ENCODE measurements at regions not wholly inside any gene's neighbourhood (a gene's known extent, or its start where the extent isn't known, plus 50 kb on each side); places are given as distances from the start of the nearest gene placed in this dataset.

DNA sequence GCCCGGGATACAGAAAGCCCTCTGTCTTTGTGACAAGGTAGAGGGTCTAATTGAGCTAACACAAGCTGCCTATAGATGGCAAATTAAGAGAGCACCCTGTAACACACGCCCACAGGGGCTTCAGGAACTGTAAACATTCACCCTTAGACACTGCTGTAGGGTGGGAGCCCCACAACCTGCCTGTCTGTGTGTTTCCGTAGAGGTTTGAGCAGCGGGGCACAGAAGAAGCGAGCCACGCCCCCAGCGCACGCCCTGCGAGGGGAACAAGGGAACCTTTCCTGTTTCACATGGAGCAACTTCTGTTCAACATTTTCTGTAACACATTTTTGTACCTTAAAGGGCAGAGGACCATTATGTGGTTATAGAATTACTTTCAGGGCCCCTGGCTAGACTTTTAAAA is 231.7 kb upstream of the EXOC2 start:
- DNase-seq (no peak), ATAC-seq (replicated peaks in 1 of 2) (no peak)
- Mint-ChIP-seq H3K36me3 (ENCODE audit: insufficient read depth in 2 of 2) (peaks cover 3 to 10% of the 10 kb centered on the region in 2 donors), H3K27ac (no peak overlapping the region), H3K27me3 (ENCODE audit: low read depth) (peaks cover 28% of the 10 kb centered on the region), H3K4me1 (ENCODE audit: low read depth) (no peaks in the 10 kb centered on the region), H3K4me3 (no peak overlapping the region), H3K9me3 (peaks cover 12 to 15% of the 10 kb centered on the region in 2 donors)

- H3K27me3 Mint-ChIP-seq (ENCODE audit: low read depth): peaks cover 35% of the 10 kb centered on the region
- H3K27ac Mint-ChIP-seq: no peak overlapping the region
- peaks cover 8 to 13% of the 10 kb centered on the region in 2 donors for H3K36me3 Mint-ChIP-seq (ENCODE audit: insufficient read depth in 2 of 2)
- no peak overlapping the region for H3K4me3 Mint-ChIP-seq
- no peaks in the 10 kb centered on the region for H3K4me1 Mint-ChIP-seq (ENCODE audit: low read depth)
- ATAC-seq (replicated peaks in 1 of 2) (no peak), DNase-seq (no peak)
- peaks cover 16 to 24% of the 10 kb centered on the region in 2 donors for H3K9me3 Mint-ChIP-seq
These were observed 228.5 kb upstream of the EXOC2 start for GRCh38 chr6:921400-921799.

DNA sequence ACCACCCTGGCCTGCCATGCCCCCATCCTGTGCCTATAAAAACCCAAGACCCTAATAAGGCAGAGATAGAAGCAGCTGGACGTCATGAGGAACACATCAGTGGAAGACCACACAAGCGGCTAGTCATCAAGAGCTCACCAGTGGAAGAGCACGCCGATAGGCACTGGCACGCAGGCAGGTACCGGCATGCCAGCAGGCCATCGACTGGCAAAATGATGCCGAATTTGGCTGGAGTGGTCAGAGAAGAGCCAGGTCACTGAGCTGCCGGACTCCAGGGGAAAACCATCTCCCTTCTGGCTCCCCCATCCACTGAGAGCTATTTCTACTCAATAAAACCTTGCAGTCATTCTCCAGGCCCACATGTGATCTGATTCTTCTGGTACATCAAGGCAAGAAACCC is 227.6 kb upstream of the EXOC2 start:
- peaks cover 16 to 24% of the 10 kb centered on the region in 2 donors for H3K9me3 Mint-ChIP-seq
- H3K4me1 Mint-ChIP-seq (ENCODE audit: low read depth): no peaks in the 10 kb centered on the region
- ATAC-seq (replicated peaks in 1 of 2): no peak
- H3K27ac Mint-ChIP-seq: no peak overlapping the region
- no peak overlapping the region for H3K4me3 Mint-ChIP-seq
- peaks cover 8 to 13% of the 10 kb centered on the region in 2 donors for H3K36me3 Mint-ChIP-seq (ENCODE audit: insufficient read depth in 2 of 2)
- H3K27me3 Mint-ChIP-seq (ENCODE audit: low read depth): peaks cover 29% of the 10 kb centered on the region
- no peak for DNase-seq

DNA sequence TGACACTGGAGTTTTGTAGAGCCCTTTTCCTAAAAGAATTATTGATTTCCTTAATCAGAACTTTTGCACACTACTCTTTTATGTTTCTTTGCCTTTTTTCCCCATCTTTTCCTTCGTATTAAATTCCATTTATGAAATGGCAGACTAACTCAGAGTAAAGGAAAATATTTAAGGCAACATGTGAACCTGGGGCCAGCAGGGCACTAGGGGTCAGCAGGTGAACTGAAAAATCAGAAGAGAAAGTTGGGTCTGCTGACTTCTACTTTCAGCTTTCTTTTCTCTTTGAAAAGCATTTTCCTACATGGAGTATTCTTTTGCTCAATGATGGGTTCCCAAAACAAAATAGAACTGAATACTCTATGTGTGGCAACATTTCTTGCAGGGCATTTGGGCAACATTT is 226.6 kb upstream of the EXOC2 start:
- Mint-ChIP-seq H3K27me3 (ENCODE audit: low read depth) (peaks cover 26% of the 10 kb centered on the region), H3K4me1 (ENCODE audit: low read depth) (no peaks in the 10 kb centered on the region), H3K36me3 (ENCODE audit: insufficient read depth in 2 of 2) (peaks cover 8 to 13% of the 10 kb centered on the region in 2 donors), H3K27ac (no peak overlapping the region), H3K4me3 (no peak overlapping the region), H3K9me3 (peaks cover 16 to 24% of the 10 kb centered on the region in 2 donors)
- ATAC-seq (replicated peaks in 1 of 2) (no peak), DNase-seq (no peak)

DNA sequence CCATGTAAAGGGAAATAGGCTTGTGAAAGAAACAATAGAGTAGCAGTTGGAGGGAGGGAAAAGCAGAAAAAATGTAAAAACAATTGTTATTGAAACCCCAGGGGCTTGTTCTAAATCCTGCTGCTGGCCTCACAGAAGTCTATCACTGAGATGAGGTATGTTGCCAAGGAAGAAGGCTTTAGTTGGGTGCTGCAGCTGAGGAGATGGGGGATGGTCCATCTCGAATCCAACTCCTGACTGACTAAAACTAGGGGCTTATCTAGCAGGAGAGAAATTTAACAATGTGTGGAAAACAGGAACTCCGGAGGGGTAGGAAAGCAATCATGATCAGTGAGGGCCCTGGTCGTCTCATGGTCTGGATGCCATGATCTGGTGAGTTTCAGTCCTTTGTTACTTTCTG is 225.0 kb upstream of the EXOC2 start:
- ATAC-seq (replicated peaks in 1 of 2): no peak
- H3K27ac Mint-ChIP-seq: no peak overlapping the region
- no peak for DNase-seq
- H3K4me1 Mint-ChIP-seq (ENCODE audit: low read depth): no peaks in the 10 kb centered on the region
- H3K27me3 Mint-ChIP-seq (ENCODE audit: low read depth): peaks cover 30% of the 10 kb centered on the region
- H3K36me3 Mint-ChIP-seq (ENCODE audit: insufficient read depth in 2 of 2): peaks cover 8 to 13% of the 10 kb centered on the region in 2 donors
- peaks cover 15 to 21% of the 10 kb centered on the region in 2 donors for H3K9me3 Mint-ChIP-seq
- H3K4me3 Mint-ChIP-seq: no peak overlapping the region

DNA sequence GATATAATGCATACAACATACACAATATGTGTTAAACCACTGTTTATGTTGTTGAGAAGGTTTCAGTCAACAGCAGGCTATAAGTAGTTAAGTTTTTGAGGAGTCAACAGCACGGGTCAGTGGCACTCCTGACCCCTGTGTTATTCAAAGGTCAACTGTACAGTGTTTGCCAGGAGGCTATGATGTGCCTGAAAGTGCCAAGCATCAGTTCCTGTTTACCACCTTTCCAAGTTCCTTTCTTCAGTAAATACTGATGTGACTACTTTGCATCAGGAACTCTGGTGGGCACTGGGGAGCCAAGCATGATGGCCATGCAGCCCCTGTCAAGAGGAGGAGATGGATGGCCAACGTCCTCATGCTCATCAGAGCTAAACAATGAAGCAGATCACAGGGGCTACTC is 224.4 kb upstream of the EXOC2 start:
- Mint-ChIP-seq H3K27me3 (ENCODE audit: low read depth) (peaks cover 27% of the 10 kb centered on the region), H3K4me3 (no peak overlapping the region), H3K27ac (no peak overlapping the region), H3K4me1 (ENCODE audit: low read depth) (no peaks in the 10 kb centered on the region), H3K9me3 (peaks cover 14 to 21% of the 10 kb centered on the region in 2 donors), H3K36me3 (ENCODE audit: insufficient read depth in 2 of 2) (peaks cover 8 to 13% of the 10 kb centered on the region in 2 donors)
- DNase-seq (no peak), ATAC-seq (replicated peaks in 1 of 2) (no peak)

- ATAC-seq (replicated peaks in 1 of 2) (no peak), DNase-seq (no peak)
- Mint-ChIP-seq H3K27ac (no peak overlapping the region), H3K4me3 (no peak overlapping the region), H3K4me1 (ENCODE audit: low read depth) (no peaks in the 10 kb centered on the region), H3K9me3 (peaks cover 12 to 17% of the 10 kb centered on the region in 2 donors), H3K36me3 (ENCODE audit: insufficient read depth in 2 of 2) (peaks cover 6 to 9% of the 10 kb centered on the region in 2 donors), H3K27me3 (ENCODE audit: low read depth) (peaks cover 37% of the 10 kb centered on the region)
These were observed 223.2 kb upstream of the EXOC2 start for GRCh38 chr6:916131-916530.

DNA sequence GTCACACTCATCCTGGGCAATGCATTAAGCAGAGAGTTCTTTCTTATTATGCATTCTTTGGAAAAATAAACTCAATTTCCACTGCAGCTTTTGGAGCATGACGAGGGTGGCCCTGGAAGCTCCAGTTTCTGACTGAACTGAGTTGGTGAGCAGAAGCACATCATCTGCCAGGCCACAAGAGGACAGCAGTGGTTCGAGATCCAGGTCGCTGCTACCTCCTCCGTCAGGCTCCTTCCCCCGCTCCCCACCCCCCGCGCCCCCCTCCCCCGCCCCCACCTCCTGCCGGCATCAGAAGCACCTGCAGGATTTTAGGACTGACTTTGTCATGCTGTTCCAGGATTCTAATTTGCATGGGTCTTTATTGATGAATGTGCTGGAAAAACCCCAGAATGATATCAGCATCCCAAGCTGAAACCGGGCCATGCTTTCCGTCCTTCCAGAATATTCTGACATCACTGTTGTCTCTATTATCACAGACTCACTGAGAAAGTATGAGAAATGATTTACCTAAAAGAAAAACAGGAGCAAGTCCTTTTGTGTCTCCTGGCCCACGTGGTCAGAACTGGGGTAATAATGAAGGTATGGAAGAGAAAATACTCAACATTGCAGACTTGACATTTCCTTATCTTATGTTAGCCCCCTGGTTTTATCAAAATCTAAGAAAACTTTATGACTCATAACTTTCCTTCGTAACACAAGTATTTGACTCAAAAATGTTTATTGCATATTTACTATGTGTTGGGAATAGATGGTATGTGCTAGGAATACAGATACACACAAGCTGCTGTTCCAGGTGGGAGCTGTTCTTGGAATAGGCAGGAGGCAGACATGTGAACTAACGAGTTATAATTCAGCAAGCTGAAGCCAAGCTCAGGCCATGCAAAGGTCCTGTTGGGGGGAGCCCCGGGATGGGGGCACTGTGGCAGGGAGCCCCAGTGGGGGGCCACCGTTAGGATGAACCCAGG is 220.2 kb upstream of the EXOC2 start:
- Mint-ChIP-seq H3K4me3 (no peak overlapping the region), H3K36me3 (ENCODE audit: insufficient read depth in 2 of 2) (peaks cover 5% of the 10 kb centered on the region in 2 donors), H3K9me3 (peaks cover 5 to 6% of the 10 kb centered on the region in 2 donors), H3K27ac (no peak overlapping the region), H3K27me3 (ENCODE audit: low read depth) (peaks cover 32% of the 10 kb centered on the region), H3K4me1 (ENCODE audit: low read depth) (no peaks in the 10 kb centered on the region)
- DNase-seq (no peak), ATAC-seq (replicated peaks in 1 of 2) (no peak)

GRCh38 chr6:907928-908327 is 215.0 kb upstream of the EXOC2 start:
- Mint-ChIP-seq H3K27ac (no peak overlapping the region), H3K4me1 (ENCODE audit: low read depth) (no peaks in the 10 kb centered on the region), H3K4me3 (no peak overlapping the region), H3K9me3 (no peaks in the 10 kb centered on the region), H3K36me3 (ENCODE audit: insufficient read depth in 2 of 2) (no peaks in the 10 kb centered on the region), H3K27me3 (ENCODE audit: low read depth) (peaks cover 23% of the 10 kb centered on the region)
- no peak for DNase-seq
- ATAC-seq (replicated peaks in 1 of 2): no peak

DNA sequence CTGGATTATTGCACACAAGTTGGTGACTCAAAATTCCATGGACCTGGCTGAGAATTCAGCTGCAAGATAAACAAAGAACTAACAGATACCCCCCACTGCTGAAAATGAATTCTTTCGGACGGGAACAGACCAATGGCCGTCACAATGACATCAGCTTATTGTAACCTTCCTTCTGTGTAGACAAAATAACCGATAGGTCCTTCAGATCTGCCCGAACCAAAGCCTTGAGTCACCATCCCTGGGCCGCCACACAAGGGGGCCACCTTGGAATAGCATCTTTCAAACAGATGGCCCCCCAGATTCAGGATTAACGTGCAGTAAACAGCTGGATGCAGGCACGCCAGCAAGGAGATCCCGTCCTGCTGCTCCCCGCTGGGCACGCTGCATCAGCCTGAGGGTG is 214.0 kb upstream of the EXOC2 start:
- no peak for DNase-seq
- H3K27me3 Mint-ChIP-seq (ENCODE audit: low read depth): peaks cover 19% of the 10 kb centered on the region
- no peak overlapping the region for H3K4me3 Mint-ChIP-seq
- peak in 1 of 2 donors; percentile 22 for ATAC-seq (replicated peaks in 1 of 2)
- H3K36me3 Mint-ChIP-seq (ENCODE audit: insufficient read depth in 2 of 2): no peaks in the 10 kb centered on the region
- no peak overlapping the region for H3K27ac Mint-ChIP-seq
- no peaks in the 10 kb centered on the region for H3K4me1 Mint-ChIP-seq (ENCODE audit: low read depth)
- no peaks in the 10 kb centered on the region for H3K9me3 Mint-ChIP-seq

- H3K27me3 Mint-ChIP-seq (ENCODE audit: low read depth): peaks cover 12% of the 10 kb centered on the region
- peak in 1 of 2 donors; percentile 36 for ATAC-seq (replicated peaks in 1 of 2)
These were observed 212.6 kb upstream of the EXOC2 start for GRCh38 chr6:905556-905955.

GRCh38 chr6:904994-905393 is 212.1 kb upstream of the EXOC2 start:
- H3K27ac Mint-ChIP-seq: no peak overlapping the region
- H3K4me1 Mint-ChIP-seq (ENCODE audit: low read depth): no peaks in the 10 kb centered on the region
- no peak overlapping the region for H3K4me3 Mint-ChIP-seq
- no peaks in the 10 kb centered on the region for H3K9me3 Mint-ChIP-seq
- no peaks in the 10 kb centered on the region for H3K36me3 Mint-ChIP-seq (ENCODE audit: insufficient read depth in 2 of 2)
- ATAC-seq (replicated peaks in 1 of 2) (no peak), DNase-seq (no peak)
- peaks cover 12% of the 10 kb centered on the region for H3K27me3 Mint-ChIP-seq (ENCODE audit: low read depth)

More at GRCh38 chr6:905556-905955, 212.6 kb upstream of the EXOC2 start:
- Mint-ChIP-seq H3K4me1 (ENCODE audit: low read depth) (no peaks in the 10 kb centered on the region), H3K9me3 (no peaks in the 10 kb centered on the region), H3K27ac (no peak overlapping the region), H3K36me3 (ENCODE audit: insufficient read depth in 2 of 2) (no peaks in the 10 kb centered on the region), H3K4me3 (no peak overlapping the region)
- no peak for DNase-seq

DNA sequence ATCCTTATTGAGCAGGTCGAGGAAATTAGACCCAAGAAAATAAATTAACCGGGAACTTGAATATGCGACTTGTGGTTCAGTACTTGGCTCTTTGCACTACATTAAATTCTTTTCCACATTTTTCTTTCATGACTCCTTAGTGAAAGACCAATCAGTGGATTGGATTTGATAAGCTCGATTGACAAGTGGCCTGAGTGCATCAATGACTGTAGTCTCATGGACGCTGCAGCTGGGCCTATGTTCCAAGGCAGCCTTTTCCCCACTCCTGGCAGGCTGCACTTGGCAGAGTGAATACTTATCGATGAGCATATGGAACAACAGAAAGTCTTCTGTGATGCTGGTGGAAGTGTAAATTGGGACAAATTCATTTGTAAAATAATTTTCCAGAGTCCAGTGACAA is 210.8 kb upstream of the EXOC2 start:
- Mint-ChIP-seq H3K27me3 (ENCODE audit: low read depth) (peaks cover 12% of the 10 kb centered on the region), H3K4me3 (no peak overlapping the region), H3K4me1 (ENCODE audit: low read depth) (no peaks in the 10 kb centered on the region), H3K27ac (no peak overlapping the region), H3K9me3 (no peaks in the 10 kb centered on the region), H3K36me3 (ENCODE audit: insufficient read depth in 2 of 2) (no peaks in the 10 kb centered on the region)
- no peak for ATAC-seq (replicated peaks in 1 of 2)
- DNase-seq: no peak
